Activated CD4-positive, alpha-beta T cell treated with anti-CD3 and anti-CD28 coated beads, Interleukin-2, amount 10 ng/mL, durations not matched to agents 7 days and 5 days (primary cell): ENCODE measurements at regions not wholly inside any gene's neighbourhood (a gene's known extent, or its start where the extent isn't known, plus 50 kb on each side); places are given as distances from the start of the nearest gene placed in this dataset.

ENCODE experiments used
- CTCF ChIA-PET: fragments of 350-600 bp; sonication (Branson Sonifier 250); formaldehyde crosslinking; loops from one replicate; lab custom pipeline; 2021; ENCODE audit warnings: antibody characterized with exemption; lab: Charles Lee
- POLR2A ChIA-PET: fragments of 350-600 bp; sonication (Branson Sonifier 250); formaldehyde crosslinking; loops from one replicate; lab custom pipeline; 2021; ENCODE audit warnings: antibody characterized with exemption; lab: Charles Lee
- DNase-seq: peaks from one replicate; pipeline ENCODE4 v3.0.0-alpha.2; 2020
- H3K27ac Mint-ChIP-seq: one replicate; pipeline ENCODE4 v1.8.0; 2021; ENCODE audit warnings: mild to moderate bottlenecking, moderate library complexity, mixed read lengths
- H3K27me3 Mint-ChIP-seq: one replicate; pipeline ENCODE4 v1.8.0; 2021; ENCODE audit warnings: mixed read lengths
- H3K36me3 Mint-ChIP-seq: one replicate; pipeline ENCODE4 v1.8.0; 2021; ENCODE audit warnings: low read depth, mixed read lengths
- H3K4me1 Mint-ChIP-seq: one replicate; pipeline ENCODE4 v1.8.0; 2021; ENCODE audit warnings: mixed read lengths
- H3K4me3 Mint-ChIP-seq: one replicate; pipeline ENCODE4 v1.8.0; 2021; ENCODE audit warnings: mild to moderate bottlenecking, moderate library complexity, mixed read lengths
- H3K9me3 Mint-ChIP-seq: one replicate; pipeline ENCODE4 v1.8.0; 2021; ENCODE audit warnings: mixed read lengths

GRCh38 chr2:116416731-116417377, 1397.6 kb upstream of the DDX18 start:
- Mint-ChIP-seq H3K9me3 (peaks cover 21% of the 10 kb centered on the region), H3K36me3 (no peaks in the 10 kb centered on the region), H3K27ac (no peak overlapping the region), H3K4me3 (no peak overlapping the region), H3K4me1 (no peaks in the 10 kb centered on the region), H3K27me3 (no peaks in the 10 kb centered on the region)
- ChIA-PET CTCF (no interaction called here), POLR2A (no interaction called here)
- DNase-seq: no peak

- Mint-ChIP-seq H3K9me3 (peaks cover 29% of the 10 kb centered on the region), H3K27ac (no peak overlapping the region), H3K36me3 (no peaks in the 10 kb centered on the region), H3K27me3 (no peaks in the 10 kb centered on the region), H3K4me3 (no peak overlapping the region), H3K4me1 (no peaks in the 10 kb centered on the region)
- POLR2A ChIA-PET: no interaction called here
- DNase-seq: no peak
- CTCF ChIA-PET: no interaction called here
These were observed 1378.8 kb upstream of the DDX18 start for GRCh38 chr2:116435648-116436047.

- Mint-ChIP-seq H3K27me3 (no peaks in the 10 kb centered on the region), H3K27ac (no peak overlapping the region), H3K9me3 (peaks cover 26% of the 10 kb centered on the region), H3K4me1 (no peaks in the 10 kb centered on the region), H3K36me3 (no peaks in the 10 kb centered on the region), H3K4me3 (no peak overlapping the region)
- ChIA-PET POLR2A (no interaction called here), CTCF (no interaction called here)
- no peak for DNase-seq
These were observed 1374.3 kb upstream of the DDX18 start for GRCh38 chr2:116440104-116440653.

- no peaks in the 10 kb centered on the region for H3K4me1 Mint-ChIP-seq
- no peaks in the 10 kb centered on the region for H3K27me3 Mint-ChIP-seq
- POLR2A ChIA-PET: no interaction called here
- CTCF ChIA-PET: no interaction called here
- no peak for DNase-seq
- no peak overlapping the region for H3K27ac Mint-ChIP-seq
- H3K9me3 Mint-ChIP-seq: peaks cover 30% of the 10 kb centered on the region
- H3K36me3 Mint-ChIP-seq: no peaks in the 10 kb centered on the region
- H3K4me3 Mint-ChIP-seq: no peak overlapping the region
These were observed 1372.1 kb upstream of the DDX18 start for GRCh38 chr2:116442418-116442817.

GRCh38 chr2:116444256-116444872, 1370.1 kb upstream of the DDX18 start:
- peaks cover 29% of the 10 kb centered on the region for H3K9me3 Mint-ChIP-seq
- H3K36me3 Mint-ChIP-seq: no peaks in the 10 kb centered on the region
- POLR2A ChIA-PET: no interaction called here
- CTCF ChIA-PET: no interaction called here
- no peak for DNase-seq
- H3K27me3 Mint-ChIP-seq: no peaks in the 10 kb centered on the region
- no peaks in the 10 kb centered on the region for H3K4me1 Mint-ChIP-seq
- H3K27ac Mint-ChIP-seq: no peak overlapping the region
- H3K4me3 Mint-ChIP-seq: no peak overlapping the region

- Mint-ChIP-seq H3K4me3 (no peak overlapping the region), H3K27me3 (no peaks in the 10 kb centered on the region), H3K36me3 (no peaks in the 10 kb centered on the region), H3K4me1 (no peaks in the 10 kb centered on the region), H3K27ac (no peak overlapping the region), H3K9me3 (peaks cover 8% of the 10 kb centered on the region)
- no peak for DNase-seq
- ChIA-PET POLR2A (no interaction called here), CTCF (no interaction called here)
These were observed 1363.5 kb upstream of the DDX18 start for GRCh38 chr2:116450990-116451389.

GRCh38 chr2:116452651-116453050, 1361.8 kb upstream of the DDX18 start:
- Mint-ChIP-seq H3K4me3 (no peak overlapping the region), H3K27me3 (no peaks in the 10 kb centered on the region), H3K36me3 (no peaks in the 10 kb centered on the region), H3K4me1 (no peaks in the 10 kb centered on the region), H3K9me3 (peaks cover 4% of the 10 kb centered on the region), H3K27ac (no peak overlapping the region)
- DNase-seq: no peak
- POLR2A ChIA-PET: no interaction called here
- CTCF ChIA-PET: no interaction called here

GRCh38 chr2:116456429-116456828, 1358.1 kb upstream of the DDX18 start:
- DNase-seq: no peak
- H3K36me3 Mint-ChIP-seq: no peaks in the 10 kb centered on the region
- CTCF ChIA-PET: no interaction called here
- POLR2A ChIA-PET: no interaction called here
- H3K9me3 Mint-ChIP-seq: peaks cover 18% of the 10 kb centered on the region
- H3K4me3 Mint-ChIP-seq: no peak overlapping the region
- H3K27me3 Mint-ChIP-seq: no peaks in the 10 kb centered on the region
- no peak overlapping the region for H3K27ac Mint-ChIP-seq
- no peaks in the 10 kb centered on the region for H3K4me1 Mint-ChIP-seq

GRCh38 chr2:116467243-116467642, 1347.2 kb upstream of the DDX18 start:
- Mint-ChIP-seq H3K36me3 (no peaks in the 10 kb centered on the region), H3K9me3 (peaks cover 20% of the 10 kb centered on the region), H3K27ac (no peak overlapping the region), H3K4me1 (no peaks in the 10 kb centered on the region), H3K4me3 (no peak overlapping the region), H3K27me3 (no peaks in the 10 kb centered on the region)
- POLR2A ChIA-PET: no interaction called here
- DNase-seq: no peak
- CTCF ChIA-PET: no interaction called here

- H3K4me3 Mint-ChIP-seq: no peak overlapping the region
- no peaks in the 10 kb centered on the region for H3K36me3 Mint-ChIP-seq
- ChIA-PET CTCF (interaction anchor here (0.9 kb wide), 1 partner anchor 13 kb away, joined by 4 read pairs; no protein-coding TSS in a partner anchor), POLR2A (no interaction called here)
- peaks cover 12% of the 10 kb centered on the region for H3K9me3 Mint-ChIP-seq
- no peak overlapping the region for H3K27ac Mint-ChIP-seq
- DNase-seq: no peak
- no peaks in the 10 kb centered on the region for H3K27me3 Mint-ChIP-seq
- no peaks in the 10 kb centered on the region for H3K4me1 Mint-ChIP-seq
These were observed 1337.3 kb upstream of the DDX18 start for GRCh38 chr2:116477229-116477628.

GRCh38 chr2:116487336-116487735, 1327.2 kb upstream of the DDX18 start:
- Mint-ChIP-seq H3K27me3 (no peaks in the 10 kb centered on the region), H3K4me3 (no peak overlapping the region), H3K4me1 (no peaks in the 10 kb centered on the region), H3K27ac (no peak overlapping the region), H3K36me3 (no peaks in the 10 kb centered on the region), H3K9me3 (peaks cover 12% of the 10 kb centered on the region)
- CTCF ChIA-PET: no interaction called here
- DNase-seq: no peak
- POLR2A ChIA-PET: no interaction called here

GRCh38 chr2:116489292-116489691, 1325.2 kb upstream of the DDX18 start:
- H3K27me3 Mint-ChIP-seq: no peaks in the 10 kb centered on the region

GRCh38 chr2:116489944-116490343, 1324.5 kb upstream of the DDX18 start:
- Mint-ChIP-seq H3K36me3 (no peaks in the 10 kb centered on the region), H3K4me1 (no peaks in the 10 kb centered on the region), H3K27ac (no peak overlapping the region), H3K4me3 (no peak overlapping the region), H3K27me3 (no peaks in the 10 kb centered on the region), H3K9me3 (peaks cover 12% of the 10 kb centered on the region)
- ChIA-PET CTCF (no interaction called here), POLR2A (no interaction called here)
- no peak for DNase-seq

More at GRCh38 chr2:116489292-116489691, 1325.2 kb upstream of the DDX18 start:
- POLR2A ChIA-PET: no interaction called here
- no peak for DNase-seq
- H3K27ac Mint-ChIP-seq: no peak overlapping the region
- CTCF ChIA-PET: no interaction called here
- no peaks in the 10 kb centered on the region for H3K4me1 Mint-ChIP-seq
- peaks cover 12% of the 10 kb centered on the region for H3K9me3 Mint-ChIP-seq
- no peaks in the 10 kb centered on the region for H3K36me3 Mint-ChIP-seq
- H3K4me3 Mint-ChIP-seq: no peak overlapping the region
